Left colon (tissue), 2 donors: ENCODE measurements at regions not wholly inside any gene's neighbourhood (a gene's known extent, or its start where the extent isn't known, plus 50 kb on each side); places are given as distances from the start of the nearest gene placed in this dataset.
A peak's percentile ranks its signal among the peaks of the same experiment; 100 is the strongest.
"Not testable (repeated sequence)": the region's sequence is repeated elsewhere in the genome, so short reads cannot be mapped to it uniquely, and the experiment has no call there.

Experiments used
- ATAC-seq: fragments of 200-7000 bp; cut with Tn5 transposase; one replicate; pipeline ENCODE4 v1.9.1; 2020; ENCODE audit warnings: mild to moderate bottlenecking, moderate library complexity
- DNase-seq, 2 donors: peaks; one replicate each; pipeline ENCODE4 v3.0.0-alpha.2; 2020
- intact Hi-C, 2 donors: fragments of 100-400 bp; cut with DNase I in 1 of 2; cut with micrococcal nuclease in 1 of 2; formaldehyde crosslinking; loops; one replicate each; pipeline versions ENCODE4 v1.11.2 to v1.14.0; 2022; cut with DNase I, micrococcal nuclease
- donor health status: DM: no; HTN: no; CAD: no.
- donor health status: DM: yes; HTN: yes; CAD: no.

DNA sequence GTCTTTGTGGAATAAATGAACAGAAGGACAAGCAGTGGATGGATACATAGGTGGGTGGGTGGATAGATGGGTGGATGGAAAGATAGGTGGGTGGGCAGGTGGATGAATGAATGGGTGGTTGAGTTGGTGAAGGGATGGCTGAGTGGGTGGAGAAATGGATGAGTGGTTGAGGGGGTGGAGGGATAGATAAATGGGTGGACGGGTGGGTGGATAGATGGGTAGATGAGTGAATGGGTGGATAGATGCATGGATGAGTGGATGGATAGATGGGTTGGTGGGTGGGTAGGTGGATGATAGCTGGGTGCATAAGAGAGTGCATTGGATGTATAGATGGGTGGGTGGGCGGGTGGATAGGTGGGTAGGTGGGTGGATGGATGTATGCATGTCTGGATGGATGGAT is 63.5 kb downstream of the UNC93B1 start:
- intact Hi-C loops, ATAC-seq: not testable (repeated sequence)

DNA sequence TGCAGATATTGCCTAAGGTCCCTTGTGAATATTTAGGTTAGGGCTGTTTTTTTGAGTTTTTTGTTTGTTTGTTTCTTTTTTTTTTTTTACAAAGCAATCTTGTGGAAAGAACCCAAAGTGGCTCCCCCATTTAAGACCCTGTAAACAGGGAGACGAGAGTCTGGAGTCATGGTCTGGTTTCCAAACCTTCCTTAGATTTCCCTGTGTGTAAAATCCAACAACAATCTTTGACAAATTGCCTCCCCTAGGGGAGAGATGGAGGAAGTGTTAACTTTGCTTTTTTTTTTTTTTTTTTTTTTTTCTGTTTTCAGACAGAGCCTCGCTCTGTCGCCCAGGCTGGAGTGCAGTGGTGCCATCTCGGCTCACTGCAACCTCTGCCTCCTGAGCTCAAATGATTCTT is 64.9 kb downstream of the UNC93B1 start:
- DNase-seq, ATAC-seq, intact Hi-C loops: not testable (repeated sequence)

More for the DNA sequence above, 63.5 kb downstream of the UNC93B1 start:
- DNase-seq: not testable (repeated sequence)

DNA sequence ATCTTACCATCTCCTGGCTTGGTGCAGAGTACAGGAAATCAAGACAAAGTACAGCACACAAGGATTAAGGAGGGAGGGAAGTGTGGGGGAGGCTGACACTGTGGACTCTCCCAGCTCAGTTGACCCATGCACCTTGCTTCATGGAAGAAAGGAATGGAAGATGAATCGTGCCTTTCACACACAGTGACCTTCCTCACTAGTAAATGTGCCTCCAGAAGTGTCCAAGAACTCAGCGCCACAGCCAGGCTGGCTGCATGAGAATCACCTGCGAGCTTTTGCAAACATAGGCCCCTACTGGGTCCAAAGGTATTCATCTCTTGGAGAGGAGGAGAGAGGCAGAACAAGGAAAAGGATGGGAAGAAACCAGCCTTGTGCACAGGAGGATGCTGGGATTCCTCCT is 65.5 kb downstream of the UNC93B1 start:
- DNase-seq: not testable (repeated sequence)

DNA sequence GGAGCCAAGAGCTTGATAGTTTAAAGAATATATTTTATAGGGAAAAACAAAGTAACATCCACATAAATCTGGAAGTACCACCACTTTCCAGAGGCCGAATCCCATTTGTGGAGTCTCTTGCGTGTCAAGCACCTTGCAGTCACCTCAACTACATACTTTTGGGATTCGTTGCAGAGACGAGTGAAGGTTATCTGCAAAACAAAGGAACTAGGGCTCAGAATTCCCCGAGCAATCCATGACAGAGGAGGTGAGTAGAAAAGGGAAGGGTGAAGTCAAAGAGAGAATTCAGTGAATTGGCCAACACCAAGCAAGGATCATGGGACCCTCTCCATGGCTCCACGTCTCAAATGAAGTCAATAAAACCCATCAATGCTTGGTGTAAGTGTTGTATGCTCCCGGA is 80.3 kb downstream of the UNC93B1 start:
- DNase-seq, ATAC-seq: not testable (repeated sequence)

More for the DNA sequence above, 65.5 kb downstream of the UNC93B1 start:
- intact Hi-C loops, ATAC-seq: not testable (repeated sequence)

DNA sequence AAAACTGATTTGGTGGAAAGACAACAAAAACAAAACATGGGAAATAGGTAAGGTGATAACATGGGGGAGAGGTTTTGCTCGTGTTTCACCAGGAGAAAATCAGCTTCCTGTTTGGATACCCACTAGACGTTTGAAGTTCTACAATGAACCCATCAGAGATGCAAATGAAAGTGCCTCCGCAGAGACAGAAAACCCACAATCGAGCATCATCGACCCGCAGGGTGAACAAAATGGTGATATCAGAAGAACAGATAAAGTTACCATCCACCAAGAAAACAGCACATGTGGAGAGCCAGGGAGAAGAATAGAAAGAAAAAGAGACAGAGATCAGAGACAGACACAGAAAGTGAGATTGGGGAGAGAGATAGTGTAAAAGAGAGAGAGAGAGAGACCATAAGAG is 83.4 kb downstream of the UNC93B1 start:
- intact Hi-C loops, DNase-seq, ATAC-seq: not testable (repeated sequence)

More for the DNA sequence above, 80.3 kb downstream of the UNC93B1 start:
- intact Hi-C loops: not testable (repeated sequence)

DNA sequence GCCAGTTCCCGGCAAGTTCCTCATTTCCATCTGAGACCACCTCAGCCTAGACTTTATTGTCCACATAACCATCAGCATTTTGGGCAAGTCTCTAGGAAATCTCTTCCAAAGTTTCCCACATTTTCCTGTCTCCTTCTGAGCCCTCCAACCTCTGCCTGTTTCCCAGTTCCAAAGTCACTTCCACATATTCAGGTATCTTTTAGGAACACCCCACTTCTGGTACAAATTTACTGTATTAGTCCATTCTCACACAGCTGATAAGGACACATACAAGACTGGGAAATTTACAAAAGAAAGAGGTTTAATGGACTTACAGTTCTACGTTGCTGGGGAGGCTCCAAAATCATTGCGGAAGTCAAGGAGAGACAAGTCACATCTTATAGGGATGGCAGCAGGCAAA is 91.7 kb downstream of the UNC93B1 start:
- ATAC-seq, DNase-seq, intact Hi-C loops: not testable (repeated sequence)

DNA sequence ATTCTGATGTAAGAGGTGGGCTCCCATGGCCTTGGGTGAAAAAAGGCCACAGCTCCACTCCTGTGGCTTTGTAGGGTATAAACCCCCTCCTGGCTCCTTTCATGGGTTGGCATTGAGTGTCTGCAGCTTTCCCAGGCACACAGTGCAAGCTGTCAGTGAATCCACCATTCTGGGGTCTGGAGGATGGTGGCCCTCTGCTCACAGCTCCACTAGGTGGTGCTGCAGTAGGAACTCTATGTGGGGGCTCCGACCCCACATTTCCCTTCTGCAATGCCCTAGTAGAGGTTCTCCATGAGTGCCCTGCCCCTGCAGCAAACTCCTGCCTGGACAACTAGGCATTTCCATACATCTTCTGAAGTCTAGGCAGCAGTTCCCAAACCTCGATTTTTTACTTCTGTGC is 92.7 kb downstream of the UNC93B1 start:
- DNase-seq, intact Hi-C loops, ATAC-seq: not testable (repeated sequence)

DNA sequence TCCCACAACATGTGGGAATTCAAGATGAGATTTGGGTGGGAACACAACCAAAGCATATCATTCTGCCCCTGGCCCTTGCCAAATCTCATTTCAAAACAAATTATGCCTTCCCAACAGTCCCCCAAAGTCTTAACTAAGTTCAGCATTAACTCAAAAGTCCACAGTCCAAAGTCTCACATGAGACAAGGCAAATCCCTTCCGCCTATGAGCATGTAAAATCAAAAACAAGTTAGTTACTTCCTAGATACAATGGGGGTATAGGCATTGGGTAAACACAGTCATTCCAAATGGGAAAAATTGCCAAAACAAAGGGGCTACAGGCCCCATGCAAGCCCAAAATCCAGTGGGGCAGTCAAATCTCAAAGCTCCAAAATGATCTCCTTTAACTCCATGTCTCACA is 93.1 kb downstream of the UNC93B1 start:
- DNase-seq, ATAC-seq, intact Hi-C loops: not testable (repeated sequence)

DNA sequence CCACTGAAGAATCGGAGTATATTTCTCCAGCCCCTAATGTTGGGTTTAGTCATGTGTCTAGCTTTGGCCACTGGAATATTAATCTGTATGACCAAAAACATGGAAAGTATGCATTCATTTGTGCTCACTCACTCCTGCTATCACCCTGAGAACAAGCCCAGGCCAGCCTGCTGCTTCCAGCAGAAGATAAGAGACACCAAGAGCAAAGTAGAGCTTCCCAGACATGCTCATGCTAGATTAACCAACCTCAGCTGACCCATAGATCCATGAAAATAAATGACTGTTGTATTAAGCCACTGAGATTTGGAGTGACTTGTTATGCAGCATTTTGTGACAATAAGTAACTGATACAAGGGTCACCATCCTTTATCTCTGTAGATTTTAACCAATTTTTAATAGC is 96.9 kb downstream of the UNC93B1 start:
- DNase-seq, intact Hi-C loops, ATAC-seq: not testable (repeated sequence)

DNA sequence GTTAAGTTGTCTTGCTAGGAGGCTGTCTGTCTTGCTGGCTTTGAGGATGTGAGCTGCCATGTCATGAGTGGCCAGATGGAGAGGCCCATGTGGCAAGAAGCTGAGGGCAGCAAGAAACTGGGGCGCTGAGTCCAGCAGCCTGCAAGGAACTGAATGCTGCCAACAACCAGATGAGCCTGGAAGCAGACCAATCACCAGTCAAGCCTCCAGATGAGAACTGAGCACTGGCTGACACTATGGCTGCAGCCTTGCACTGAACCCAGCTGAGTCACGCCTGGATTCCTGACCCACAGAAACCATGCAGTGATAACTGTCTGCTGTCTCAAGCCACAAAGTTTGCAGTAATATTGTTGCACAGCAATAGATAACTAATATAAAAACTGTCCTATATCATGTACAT is 104.4 kb downstream of the UNC93B1 start:
- DNase-seq, ATAC-seq, intact Hi-C loops: not testable (repeated sequence)

DNA sequence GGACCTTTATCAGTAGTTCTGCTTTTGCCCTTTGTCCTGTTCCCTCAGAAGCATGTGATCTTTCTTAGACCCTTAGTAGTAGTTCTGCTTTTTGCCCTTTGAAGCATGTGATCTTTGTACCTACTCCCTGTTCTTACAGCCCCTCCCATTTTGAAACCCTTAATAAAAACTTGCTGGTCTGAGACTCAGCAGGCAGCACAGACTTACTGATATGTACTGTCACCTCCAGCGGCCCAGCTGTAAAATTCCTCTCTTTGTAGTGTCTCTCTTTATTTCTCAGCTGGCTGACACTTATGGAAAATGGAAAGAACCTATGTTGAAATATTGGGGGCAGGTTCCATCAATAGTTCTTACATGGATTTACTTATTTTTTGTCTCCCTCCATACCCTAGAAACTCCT is 110.4 kb downstream of the UNC93B1 start:
- ATAC-seq, DNase-seq, intact Hi-C loops: not testable (repeated sequence)

DNA sequence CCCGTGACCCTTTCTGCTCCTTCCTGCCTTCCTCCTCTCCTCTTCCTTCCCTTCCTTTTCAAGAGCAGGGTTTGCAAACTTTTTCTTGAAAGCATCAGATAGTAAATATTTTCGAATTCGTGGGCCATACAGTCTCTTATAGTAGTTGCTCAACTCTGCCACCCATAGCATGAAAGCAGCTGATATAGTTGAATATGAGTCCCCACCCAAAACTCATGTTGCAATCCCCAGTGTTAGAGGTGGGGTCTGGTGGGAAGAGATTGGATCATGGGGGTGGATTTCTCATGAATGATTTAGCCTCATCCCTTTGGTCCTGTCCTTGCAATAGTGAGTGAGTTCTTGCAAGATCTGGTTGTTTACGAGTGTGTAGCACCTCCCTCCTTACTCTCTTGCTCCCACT is 114.3 kb downstream of the UNC93B1 start:
- intact Hi-C loops, ATAC-seq, DNase-seq: not testable (repeated sequence)

DNA sequence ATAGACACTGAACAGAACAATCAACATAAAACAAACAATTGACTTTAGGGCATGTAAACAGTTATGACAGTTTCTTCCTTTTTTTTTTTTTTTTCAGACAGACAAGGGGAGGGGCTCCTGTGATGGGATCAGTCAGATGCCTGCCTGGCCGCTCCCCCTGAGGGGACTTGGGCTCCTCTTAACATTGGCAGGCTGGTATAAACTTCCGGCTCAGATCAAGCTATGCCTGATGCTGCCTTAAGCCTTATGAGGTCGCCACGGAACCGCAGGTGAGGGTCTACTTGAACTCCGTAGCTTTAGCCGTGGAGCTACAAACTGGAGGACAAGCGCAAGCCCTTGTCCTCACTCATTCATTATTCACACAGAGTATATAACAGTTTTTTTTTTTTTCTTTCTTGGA is 115.8 kb downstream of the UNC93B1 start:
- intact Hi-C loops, ATAC-seq, DNase-seq: not testable (repeated sequence)

DNA sequence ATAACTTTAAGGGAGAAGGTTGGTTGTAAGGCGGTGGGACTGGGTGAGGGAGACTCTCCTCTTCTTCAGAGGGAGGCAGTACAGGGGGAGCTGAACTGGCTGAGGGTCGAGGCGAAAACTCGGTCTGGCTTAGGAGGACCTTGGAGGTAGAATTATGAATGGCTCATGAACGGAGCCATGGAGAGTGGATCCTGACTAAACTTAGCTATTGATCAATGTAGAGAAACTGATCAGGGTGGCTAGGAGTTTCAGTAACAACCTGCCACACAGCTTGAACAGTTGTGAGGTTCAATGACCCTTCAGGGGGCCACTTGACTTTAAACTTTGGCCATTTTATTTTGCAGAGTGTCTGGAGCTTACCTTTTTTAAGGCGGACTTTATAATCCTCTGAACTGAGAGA is 117.2 kb downstream of the UNC93B1 start:
- DNase-seq, intact Hi-C loops, ATAC-seq: not testable (repeated sequence)

DNA sequence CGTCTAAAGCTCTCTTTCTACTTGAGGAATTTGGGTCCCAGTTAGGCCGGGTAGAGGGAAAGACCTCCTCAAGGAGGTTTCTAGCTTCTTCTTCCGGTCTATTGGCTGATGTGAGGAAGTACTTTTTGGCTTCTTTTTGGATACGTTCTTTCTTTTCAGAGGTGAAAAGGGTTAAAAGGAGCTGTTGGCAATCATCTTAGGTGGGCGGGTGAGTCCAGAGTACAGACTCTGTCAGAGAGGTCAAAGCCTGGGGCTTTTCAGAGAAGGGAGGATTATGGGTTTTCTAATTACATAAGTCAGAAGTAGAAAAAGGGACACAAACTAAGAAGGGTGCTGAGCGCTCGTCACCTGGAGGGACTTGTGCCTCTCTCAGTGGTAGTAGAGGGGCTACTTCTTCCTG is 117.7 kb downstream of the UNC93B1 start:
- ATAC-seq, intact Hi-C loops: not testable (repeated sequence)
- peak in 1 of 2 donors; percentile 13 for DNase-seq

DNA sequence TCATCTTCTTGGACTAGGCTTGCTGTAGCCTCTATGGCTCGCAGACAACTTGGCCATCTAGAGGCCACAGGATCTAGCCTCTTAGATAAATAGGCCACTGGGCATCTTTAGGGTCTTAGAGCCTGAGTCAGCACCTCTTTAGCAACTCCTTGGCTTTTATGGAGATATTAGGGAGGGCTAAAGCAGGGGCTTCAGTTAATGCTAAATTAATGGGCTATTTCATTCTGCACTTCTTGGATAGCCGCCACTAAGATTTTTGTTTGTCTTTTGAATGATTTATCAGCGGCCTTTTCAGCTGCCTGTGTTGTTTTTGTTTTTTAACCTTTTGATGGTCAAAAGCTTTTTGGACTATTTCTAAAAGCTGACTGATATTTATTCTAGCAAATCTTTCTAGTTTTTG is 118.3 kb downstream of the UNC93B1 start:
- not testable (repeated sequence) for DNase-seq

DNA sequence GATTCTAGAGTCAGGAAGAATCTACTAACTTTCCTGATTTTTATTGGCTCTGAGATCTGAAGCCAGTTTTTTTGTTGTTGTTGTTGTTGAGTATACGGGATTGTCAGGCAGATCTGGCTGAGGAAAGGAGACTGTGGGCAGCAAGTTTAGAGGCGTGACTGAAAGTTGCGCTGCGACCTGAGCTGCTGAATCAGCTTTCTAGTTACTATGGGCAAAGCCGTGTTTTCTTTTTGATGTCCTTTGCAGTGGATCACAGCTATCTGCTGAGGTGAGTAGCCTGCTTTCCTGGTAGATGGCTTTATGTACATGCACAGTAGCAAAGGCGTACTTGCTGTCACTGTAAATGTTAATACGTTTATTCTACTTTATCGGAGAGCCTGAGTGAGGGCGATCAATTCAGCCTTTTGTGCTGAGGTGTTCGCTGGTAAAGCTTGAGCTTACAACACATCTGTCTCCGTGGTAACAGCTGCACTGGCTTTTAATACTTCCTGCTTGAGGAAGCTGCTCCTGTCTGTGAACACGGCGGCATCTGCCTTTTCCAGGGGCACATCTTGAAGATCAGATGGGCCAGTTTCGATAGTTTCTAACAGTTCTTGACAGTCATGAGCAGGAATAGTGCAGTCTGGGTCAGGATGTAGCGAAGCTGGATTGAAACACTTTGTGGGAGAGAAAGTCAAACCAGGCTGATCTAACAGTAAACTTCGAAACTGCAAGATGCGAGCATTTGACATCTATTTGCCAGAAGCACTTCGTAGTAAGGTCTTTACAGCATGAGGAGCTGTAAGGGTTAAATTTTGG is 118.9 kb downstream of the UNC93B1 start:
- DNase-seq: peak in 1 of 2 donors; percentile 29
- intact Hi-C loops, ATAC-seq: not testable (repeated sequence)

More for the DNA sequence above, 118.3 kb downstream of the UNC93B1 start:
- ATAC-seq, intact Hi-C loops: not testable (repeated sequence)

DNA sequence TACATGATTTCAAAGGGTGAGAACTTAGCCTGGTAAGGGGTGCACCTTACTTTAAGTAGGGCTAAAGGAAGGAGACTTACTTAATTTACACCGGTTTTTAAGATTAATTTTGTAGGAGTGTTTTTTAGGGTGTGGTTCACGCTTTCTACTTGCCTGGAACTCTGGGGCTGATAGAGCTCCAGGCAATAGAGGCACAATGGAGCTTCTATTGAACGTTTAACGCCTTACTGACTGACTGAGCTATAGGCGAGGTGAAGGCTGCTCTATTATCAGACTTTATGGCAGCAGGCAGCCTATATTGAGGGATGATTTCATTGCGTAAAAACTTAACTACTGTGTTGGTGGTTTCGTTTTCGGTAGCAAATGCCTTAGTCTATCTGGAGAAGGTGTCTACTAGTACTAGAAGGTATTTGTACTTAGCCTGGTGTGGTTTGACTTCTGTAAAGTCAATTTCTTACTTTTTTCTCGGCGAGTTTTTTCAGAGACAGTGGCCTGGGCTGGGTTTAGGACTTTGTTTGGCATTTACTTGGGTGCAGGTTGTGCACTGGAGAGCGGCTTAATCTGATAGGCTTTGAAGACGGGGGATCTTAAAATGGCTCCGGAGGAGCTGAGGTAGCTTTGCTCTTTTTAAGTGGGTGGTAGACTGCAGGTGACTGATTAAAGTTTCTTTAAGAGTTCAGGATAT is 119.7 kb downstream of the UNC93B1 start:
- intact Hi-C loops, DNase-seq: not testable (repeated sequence)
- ATAC-seq: peak; percentile 76

DNA sequence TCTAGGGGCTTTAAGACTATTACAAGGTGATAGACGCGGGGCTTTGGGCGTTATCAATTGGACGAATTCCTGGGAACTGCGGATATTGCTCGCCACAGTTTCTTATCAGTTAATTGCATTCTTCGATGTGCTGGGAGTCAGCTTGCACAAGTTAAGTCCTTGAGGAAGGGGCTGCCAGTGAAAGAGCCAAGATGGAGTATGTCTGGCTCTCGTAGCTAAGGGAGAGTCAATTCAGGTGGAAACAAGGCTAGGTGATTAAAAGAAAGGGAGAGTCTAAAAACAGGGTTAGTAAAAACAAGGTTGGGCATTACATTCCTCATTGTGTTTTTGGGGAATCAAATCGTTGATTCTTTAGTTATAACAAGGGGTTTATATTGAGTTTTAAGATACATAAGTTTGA is 121.6 kb downstream of the UNC93B1 start:
- intact Hi-C loops, DNase-seq, ATAC-seq: not testable (repeated sequence)
